ENCODE measurements at regions not wholly inside any gene's neighbourhood (a gene's known extent, or its start where the extent isn't known, plus 50 kb on each side); places are given as distances from the start of the nearest gene placed in this dataset.

DNA sequence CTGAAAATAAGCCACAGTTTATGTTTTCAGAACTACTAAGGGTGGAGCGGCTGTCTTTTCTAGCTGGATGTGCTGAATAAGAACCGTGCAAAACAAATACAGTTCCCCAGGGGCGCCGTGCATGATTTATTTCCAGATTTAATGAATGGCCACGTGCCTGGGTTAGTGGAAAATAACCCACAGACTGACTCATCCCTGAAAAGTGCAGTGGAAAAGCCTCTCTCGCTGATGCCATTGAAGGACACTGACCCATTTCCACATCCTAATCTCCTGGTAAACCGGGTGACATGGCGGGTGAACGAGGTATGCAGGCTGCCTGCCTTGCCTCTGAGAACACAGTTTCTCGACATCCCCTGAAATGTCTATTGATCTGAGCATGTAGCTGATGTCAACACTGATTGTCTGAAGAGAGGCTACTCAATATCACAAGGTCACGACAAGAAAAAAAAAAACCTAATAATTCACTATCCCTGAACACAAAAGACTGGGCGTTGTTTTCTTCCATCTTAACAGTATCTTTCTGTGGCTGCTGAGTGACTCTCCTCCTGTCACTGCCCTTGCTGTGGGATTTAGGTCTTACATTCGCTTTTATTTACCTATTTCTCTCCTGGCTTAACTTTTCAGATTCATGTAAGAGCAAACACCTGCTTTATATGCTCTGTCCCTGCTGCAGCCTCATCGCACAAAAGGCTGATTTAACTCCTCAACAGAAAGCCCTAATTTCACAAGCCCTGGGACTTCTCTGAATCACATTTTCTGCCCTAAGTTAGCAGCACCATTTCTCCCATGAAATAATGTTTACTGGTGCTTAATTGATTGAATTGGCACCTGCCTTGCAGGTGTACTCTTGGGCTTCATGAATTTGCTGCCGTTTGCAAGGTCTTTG lies 76.9 kb upstream of the SCOC start:
- TF ChIP-seq, protein P1, sequence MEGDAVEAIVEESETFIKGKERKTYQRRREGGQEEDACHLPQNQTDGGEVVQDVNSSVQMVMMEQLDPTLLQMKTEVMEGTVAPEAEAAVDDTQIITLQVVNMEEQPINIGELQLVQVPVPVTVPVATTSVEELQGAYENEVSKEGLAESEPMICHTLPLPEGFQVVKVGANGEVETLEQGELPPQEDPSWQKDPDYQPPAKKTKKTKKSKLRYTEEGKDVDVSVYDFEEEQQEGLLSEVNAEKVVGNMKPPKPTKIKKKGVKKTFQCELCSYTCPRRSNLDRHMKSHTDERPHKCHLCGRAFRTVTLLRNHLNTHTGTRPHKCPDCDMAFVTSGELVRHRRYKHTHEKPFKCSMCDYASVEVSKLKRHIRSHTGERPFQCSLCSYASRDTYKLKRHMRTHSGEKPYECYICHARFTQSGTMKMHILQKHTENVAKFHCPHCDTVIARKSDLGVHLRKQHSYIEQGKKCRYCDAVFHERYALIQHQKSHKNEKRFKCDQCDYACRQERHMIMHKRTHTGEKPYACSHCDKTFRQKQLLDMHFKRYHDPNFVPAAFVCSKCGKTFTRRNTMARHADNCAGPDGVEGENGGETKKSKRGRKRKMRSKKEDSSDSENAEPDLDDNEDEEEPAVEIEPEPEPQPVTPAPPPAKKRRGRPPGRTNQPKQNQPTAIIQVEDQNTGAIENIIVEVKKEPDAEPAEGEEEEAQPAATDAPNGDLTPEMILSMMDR (conservative IDR thresholded peaks at IDR 0.05; ENCODE audit: low read length): no peak
- no peak for TF ChIP-seq EZH2phosphoT487 (IDR thresholded peaks at IDR 0.05; ENCODE audit: borderline replicate concordance)

All from Loucy (cell line).